Stomach (tissue), 8 donors: ENCODE measurements at regions not wholly inside any gene's neighbourhood (a gene's known extent, or its start where the extent isn't known, plus 50 kb on each side); places are given as distances from the start of the nearest gene placed in this dataset.

ENCODE experiments used
- DNase-seq, 2 donors: peaks; one replicate each; pipeline versions ENCODE4 v3.0.0 to v3.0.0-alpha.2; 2013 to 2019
- H3K27ac ChIP-seq, 5 donors: fragments of 200-600 bp in 4 of 5; sonication (generic) in 4 of 5; one replicate each; pipeline ENCODE4 v1.5.1; 2013 to 2019; ENCODE audit warnings: mild to moderate bottlenecking in 1 of 5, moderate library complexity in 1 of 5
- H3K27me3 ChIP-seq, 3 donors: fragments of 200-600 bp; sonication (generic); one replicate each; pipeline ENCODE4 v1.5.1; 2017 to 2019; ENCODE audit warnings: mixed run types in 1 of 3
- H3K36me3 ChIP-seq, 4 donors: fragments of 200-600 bp; sonication (generic); 1 replicate in 3 of 4; 2 replicates in 1 of 4; pipeline ENCODE4 v1.5.1; 2016 to 2019
- H3K4me1 ChIP-seq, 4 donors: fragments of 200-600 bp; sonication (generic); one replicate each; pipeline ENCODE4 v1.5.1; 2016 to 2019
- H3K4me3 ChIP-seq, 4 donors: fragments of 200-600 bp; sonication (generic) in 3 of 4; one replicate each; pipeline ENCODE4 v1.5.1; 2016 to 2019; ENCODE audit warnings: mild to moderate bottlenecking in 1 of 4
- H3K9me3 ChIP-seq, 4 donors: fragments of 200-600 bp; sonication (generic); one replicate each; pipeline ENCODE4 v1.5.1; 2016 to 2019
- EP300 ChIP-seq: sonication (generic); formaldehyde crosslinking; IDR thresholded peaks from one replicate; pipeline ENCODE4 v1.6.1; 2017; ENCODE audit warnings: antibody characterized with exemption
- POLR2A ChIP-seq, 4 donors: fragments of 450-650 bp; IDR thresholded peaks; one replicate each; pipeline ENCODE4 v1.6.1; 2016; ENCODE audit warnings: antibody characterized with exemption in 4 of 4, control low read depth in 2 of 4, mild to moderate bottlenecking in 1 of 4, moderate library complexity in 1 of 4
- POLR2AphosphoS5 ChIP-seq, 3 donors: sonication (generic); formaldehyde crosslinking; IDR thresholded peaks; one replicate each; pipeline ENCODE4 v1.6.1; 2016; ENCODE audit warnings: antibody characterized with exemption in 3 of 3
- WGBS, 5 donors: extraction: QIAGEN DNeasy Blood & Tissue Kit in 3 of 5; methylation state at CpG; one replicate each; pipeline versions ENCODE4 v1.1.5 to v1.1.7; 2013 to 2018; 5-methylcytosine and 5-hydroxymethylcytosine counted together
- intact Hi-C: fragments of 100-400 bp; cut with DNase I; formaldehyde crosslinking; loops from one replicate; pipeline ENCODE4 v1.15.1; 2023; ENCODE audit warnings: low total_unique reads
- TF ChIP-seq, protein P1 (sequence below), 7 experiments: fragments of 450-650 bp in 4 of 7; fragments of 200-600 bp in 3 of 7; sonication (generic) in 3 of 7; IDR thresholded peaks; one replicate each; pipeline ENCODE4 v1.5.1; 2016 to 2019; ENCODE audit warnings: antibody characterized with exemption in 7 of 7, control low read depth in 2 of 7, mild to moderate bottlenecking in 1 of 7
- donor health status: healthy with polysubstance abuse.
- donor health status: Bipolar disorder and iron deficiency.
- donor health status: healthy.

DNA sequence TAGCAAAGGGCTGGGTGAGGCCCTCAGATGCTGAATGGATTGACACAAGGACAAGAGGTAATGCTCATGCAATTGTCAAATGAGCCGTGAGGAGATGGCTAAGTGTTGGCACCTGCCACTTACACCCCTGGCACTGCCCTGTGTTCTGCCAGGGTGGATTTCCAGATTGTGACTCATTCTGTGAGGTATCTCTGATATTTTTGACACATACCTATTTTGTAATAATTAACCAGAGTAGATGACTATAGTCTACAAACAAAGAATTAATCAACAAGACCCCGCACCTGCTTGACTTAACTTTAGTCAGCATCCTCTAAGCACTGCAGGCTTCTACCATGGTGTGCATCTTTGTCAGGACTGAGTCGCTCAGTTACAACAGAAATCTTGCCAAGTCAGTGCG lies 200.8 kb downstream of the DIRAS2 start:
- H3K9me3 ChIP-seq: peaks cover 0 to 14% (median 8%) of the 10 kb centered on the region in 4 donors

DNA sequence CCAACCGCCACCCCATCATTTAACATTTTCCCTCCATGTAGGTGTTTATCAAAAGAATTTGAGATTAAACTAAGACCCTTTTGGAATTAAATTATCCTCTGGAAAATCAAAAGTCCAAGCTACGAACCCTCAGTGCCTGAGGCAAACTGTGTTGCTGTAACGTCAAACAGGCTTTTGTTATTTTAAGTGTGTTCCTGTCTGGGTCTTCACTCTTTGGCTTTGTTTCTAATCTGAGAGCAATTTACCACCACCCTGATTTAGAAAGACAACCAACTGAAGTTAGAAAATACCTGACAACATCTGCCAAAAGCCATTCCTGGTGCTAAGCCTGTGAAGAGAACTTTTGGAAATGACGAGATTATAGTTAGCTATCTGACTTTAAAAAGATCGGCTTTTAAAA lies 199.9 kb downstream of the DIRAS2 start:
- intact Hi-C loops: no loop called here
- DNase-seq: no peak
- H3K27me3 ChIP-seq: peaks cover 0 to 10% (median 0%) of the 10 kb centered on the region in 3 donors
- no peaks in the 10 kb centered on the region for H3K36me3 ChIP-seq
- no peak for TF ChIP-seq POLR2AphosphoS5 (IDR thresholded peaks at IDR 0.05)
- no peak for TF ChIP-seq EP300
- no peak for TF ChIP-seq POLR2A (IDR thresholded peaks at IDR 0.05)
- TF ChIP-seq, protein P1, sequence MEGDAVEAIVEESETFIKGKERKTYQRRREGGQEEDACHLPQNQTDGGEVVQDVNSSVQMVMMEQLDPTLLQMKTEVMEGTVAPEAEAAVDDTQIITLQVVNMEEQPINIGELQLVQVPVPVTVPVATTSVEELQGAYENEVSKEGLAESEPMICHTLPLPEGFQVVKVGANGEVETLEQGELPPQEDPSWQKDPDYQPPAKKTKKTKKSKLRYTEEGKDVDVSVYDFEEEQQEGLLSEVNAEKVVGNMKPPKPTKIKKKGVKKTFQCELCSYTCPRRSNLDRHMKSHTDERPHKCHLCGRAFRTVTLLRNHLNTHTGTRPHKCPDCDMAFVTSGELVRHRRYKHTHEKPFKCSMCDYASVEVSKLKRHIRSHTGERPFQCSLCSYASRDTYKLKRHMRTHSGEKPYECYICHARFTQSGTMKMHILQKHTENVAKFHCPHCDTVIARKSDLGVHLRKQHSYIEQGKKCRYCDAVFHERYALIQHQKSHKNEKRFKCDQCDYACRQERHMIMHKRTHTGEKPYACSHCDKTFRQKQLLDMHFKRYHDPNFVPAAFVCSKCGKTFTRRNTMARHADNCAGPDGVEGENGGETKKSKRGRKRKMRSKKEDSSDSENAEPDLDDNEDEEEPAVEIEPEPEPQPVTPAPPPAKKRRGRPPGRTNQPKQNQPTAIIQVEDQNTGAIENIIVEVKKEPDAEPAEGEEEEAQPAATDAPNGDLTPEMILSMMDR (IDR thresholded peaks at IDR 0.05): no peak
- H3K4me3 ChIP-seq: no peak overlapping the region
- H3K27ac ChIP-seq: no peak overlapping the region
- no peaks in the 10 kb centered on the region for H3K4me1 ChIP-seq
- H3K9me3 ChIP-seq: peaks cover 0 to 14% (median 8%) of the 10 kb centered on the region in 4 donors
- WGBS, 5 donors: 52 to 63% (median 58%) methylated on average over 5 of the region's 5 CpGs

More for the DNA sequence above, 200.8 kb downstream of the DIRAS2 start:
- peaks cover 0 to 10% (median 0%) of the 10 kb centered on the region in 3 donors for H3K27me3 ChIP-seq
- H3K27ac ChIP-seq: no peak overlapping the region
- TF ChIP-seq, protein P1 (IDR thresholded peaks at IDR 0.05): no peak
- no peak for TF ChIP-seq EP300
- TF ChIP-seq POLR2A (IDR thresholded peaks at IDR 0.05): no peak
- TF ChIP-seq POLR2AphosphoS5 (IDR thresholded peaks at IDR 0.05): no peak
- intact Hi-C loops: no loop called here
- 37 to 58% (median 54%) methylated on average over 4 of the region's 4 CpGs for WGBS, 5 donors
- H3K4me1 ChIP-seq: no peaks in the 10 kb centered on the region
- H3K36me3 ChIP-seq: no peaks in the 10 kb centered on the region
- H3K4me3 ChIP-seq: no peak overlapping the region
- DNase-seq: no peak

- WGBS, 5 donors: 74 to 79% (median 78%) methylated on average over 6 of the region's 6 CpGs
- Histone ChIP-seq H3K4me3 (no peak overlapping the region), H3K4me1 (no peaks in the 10 kb centered on the region), H3K36me3 (no peaks in the 10 kb centered on the region), H3K27ac (no peak overlapping the region), H3K9me3 (peaks cover 0 to 4% (median 2%) of the 10 kb centered on the region in 4 donors), H3K27me3 (peaks cover 0 to 16% (median 0%) of the 10 kb centered on the region in 3 donors)
- intact Hi-C loops: no loop called here
- DNase-seq: no peak
- no peak for TF ChIP-seq EP300
Observed at GRCh38 chr9:90444609-90445204, 197.9 kb downstream of the DIRAS2 start.

GRCh38 chr9:90445391-90445790 lies 197.2 kb downstream of the DIRAS2 start:
- intact Hi-C loops: no loop called here
- H3K4me3 ChIP-seq: no peak overlapping the region
- H3K27ac ChIP-seq: no peak overlapping the region
- no peaks in the 10 kb centered on the region for H3K9me3 ChIP-seq
- H3K4me1 ChIP-seq: no peaks in the 10 kb centered on the region
- 74 to 84% (median 76%) methylated on average over 3 of the region's 3 CpGs for WGBS, 5 donors
- TF ChIP-seq POLR2A (IDR thresholded peaks at IDR 0.05) (no peak), POLR2AphosphoS5 (IDR thresholded peaks at IDR 0.05) (no peak), EP300 (no peak)
- TF ChIP-seq, protein P1 (IDR thresholded peaks at IDR 0.05): no peak
- DNase-seq: no peak
- peaks cover 0 to 16% (median 0%) of the 10 kb centered on the region in 3 donors for H3K27me3 ChIP-seq
- H3K36me3 ChIP-seq: no peaks in the 10 kb centered on the region

DNA sequence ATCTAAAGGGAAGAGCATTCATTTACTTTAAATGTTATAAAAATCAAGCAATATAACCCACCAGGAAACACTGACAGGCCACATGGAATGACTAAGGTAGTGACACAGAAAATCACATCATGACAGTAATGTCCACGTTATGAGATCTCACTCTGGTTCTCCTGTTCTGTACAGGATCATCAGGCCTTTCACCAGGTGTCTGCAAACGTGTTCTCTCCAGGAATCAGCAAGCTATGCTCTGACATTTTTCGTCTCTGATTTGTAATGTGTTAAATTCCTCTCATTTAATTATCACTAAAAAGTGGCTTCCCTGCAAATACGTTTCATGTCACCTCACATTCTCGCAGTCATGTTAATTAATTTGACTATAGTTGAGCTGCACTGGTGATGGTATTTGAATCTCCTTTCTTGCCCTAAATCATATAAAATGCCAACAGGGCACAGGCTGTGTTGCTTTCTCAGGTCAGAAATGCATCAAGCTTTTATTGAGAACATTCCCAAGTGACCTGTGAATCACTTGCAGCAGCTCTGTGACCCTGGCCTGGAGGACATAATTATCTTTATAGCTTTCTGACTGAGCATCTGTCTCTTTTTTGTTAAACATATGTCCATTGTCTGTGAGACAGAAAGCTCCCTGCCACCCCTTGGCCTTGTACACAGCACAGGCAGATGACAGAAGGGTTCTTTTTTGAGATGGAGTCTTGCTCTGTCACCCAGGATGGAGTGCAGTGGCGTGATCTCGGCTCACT lies 196.2 kb downstream of the DIRAS2 start:
- Histone ChIP-seq H3K27ac (no peak overlapping the region), H3K9me3 (no peaks in the 10 kb centered on the region), H3K4me1 (no peaks in the 10 kb centered on the region), H3K4me3 (no peak overlapping the region), H3K36me3 (no peaks in the 10 kb centered on the region), H3K27me3 (peaks cover 0 to 16% (median 0%) of the 10 kb centered on the region in 3 donors)
- DNase-seq: no peak
- TF ChIP-seq POLR2A (IDR thresholded peaks at IDR 0.05): no peak
- no peak for TF ChIP-seq EP300
- no peak for TF ChIP-seq POLR2AphosphoS5 (IDR thresholded peaks at IDR 0.05)
- TF ChIP-seq, protein P1 (IDR thresholded peaks at IDR 0.05): no peak
- 72 to 88% (median 77%) methylated on average over 7 of the region's 7 CpGs for WGBS, 5 donors
- intact Hi-C loops: no loop called here
